Stimulated activated CD4-positive, alpha-beta T cell treated with anti-CD3 and anti-CD28 coated beads, TNF-alpha, amount 100 ng/mL, for 24 hours (primary cell): ENCODE measurements at regions not wholly inside any gene's neighbourhood (a gene's known extent, or its start where the extent isn't known, plus 50 kb on each side); places are given as distances from the start of the nearest gene placed in this dataset.

Experiments used
- DNase-seq, 3 experiments: peaks; one replicate each; pipeline ENCODE4 v3.0.0-alpha.2; 2020; ENCODE audit warnings: low read depth in 3 of 3

DNA sequence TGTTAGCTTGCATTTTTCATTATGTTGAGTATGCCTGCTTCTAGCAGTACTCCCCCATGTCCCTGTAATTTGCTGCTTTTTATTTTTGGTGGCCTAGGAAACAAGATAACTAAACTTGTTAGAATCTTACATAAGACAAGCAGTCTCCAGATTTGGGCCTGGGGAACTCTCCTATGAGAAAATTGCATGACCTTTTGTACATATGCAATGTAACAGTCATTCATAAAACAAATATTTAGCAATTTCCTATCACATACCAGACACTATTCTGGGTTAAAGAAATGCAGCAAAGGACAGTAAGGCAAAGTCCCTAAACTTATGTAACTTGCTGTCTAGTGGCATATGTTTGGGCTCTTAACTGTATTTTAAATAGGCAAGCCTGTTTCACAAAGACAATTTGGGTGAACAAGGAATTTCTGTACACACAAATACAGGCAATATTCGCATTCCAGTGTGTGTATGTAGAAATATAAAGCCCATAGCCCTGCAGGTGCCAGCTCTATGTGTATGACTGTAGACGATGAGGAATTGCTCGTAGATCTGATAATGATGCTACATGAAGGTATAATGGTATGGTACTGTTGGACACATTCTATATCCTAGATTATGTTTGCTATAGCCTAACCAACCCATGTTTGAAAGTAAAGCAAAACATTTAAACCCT is 305.2 kb upstream of the CITED2 start:
- DNase-seq: no peak

DNA sequence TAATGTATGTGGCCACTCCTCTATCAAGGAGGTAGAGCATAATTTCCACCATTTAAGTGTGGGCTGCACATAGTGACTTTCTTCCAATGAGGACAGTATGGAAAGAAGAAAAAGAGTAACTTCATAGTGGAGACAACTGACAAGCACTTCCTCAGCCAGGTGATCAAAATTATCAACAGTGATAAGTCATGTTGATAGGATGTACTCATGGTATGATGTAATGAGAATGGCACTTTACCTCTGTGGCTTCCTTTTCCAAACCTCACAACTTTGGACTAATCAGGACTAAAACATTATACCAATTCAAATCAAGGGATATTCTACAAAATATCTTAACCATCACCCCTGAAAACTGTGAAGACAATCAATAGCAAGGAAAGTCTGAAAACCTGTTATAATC is 302.3 kb upstream of the CITED2 start:
- no peak for DNase-seq

DNA sequence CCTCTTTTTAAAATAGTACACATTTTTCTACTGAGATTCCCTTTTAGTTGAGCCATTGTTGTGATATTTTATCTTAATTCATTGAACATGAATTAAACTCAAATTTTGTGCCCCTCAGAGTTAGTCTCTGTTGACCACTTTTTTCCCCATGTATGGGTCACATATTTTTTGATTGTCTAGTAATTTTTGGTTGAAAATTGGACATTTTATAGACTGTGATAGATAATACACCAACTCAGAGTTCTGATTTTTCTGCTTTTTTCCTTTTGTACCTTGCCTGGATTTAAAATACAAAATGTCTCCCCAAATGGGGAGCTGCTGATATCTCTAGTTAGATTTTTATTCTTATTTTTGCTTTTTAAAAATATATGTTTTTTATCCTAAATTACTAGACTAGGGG is 291.8 kb upstream of the CITED2 start:
- DNase-seq: no peak

DNA sequence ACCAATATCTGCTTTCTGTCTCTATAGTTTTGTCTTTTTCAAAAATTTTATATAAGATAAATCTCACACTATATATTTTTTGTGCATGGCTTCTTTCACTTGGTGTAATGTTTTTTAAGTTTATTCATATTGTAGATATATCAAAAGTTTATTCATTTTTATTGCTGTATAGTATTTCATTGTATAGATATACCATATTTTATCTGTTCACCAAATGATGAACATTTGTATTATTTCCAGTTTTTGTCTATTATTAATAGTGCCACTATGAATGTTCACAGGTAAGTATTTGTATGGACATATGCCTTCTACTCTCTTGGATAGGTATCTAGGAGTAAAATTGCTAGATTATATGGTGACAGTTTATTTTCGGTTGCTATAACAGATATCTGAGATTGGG is 289.5 kb upstream of the CITED2 start:
- DNase-seq: no peak

DNA sequence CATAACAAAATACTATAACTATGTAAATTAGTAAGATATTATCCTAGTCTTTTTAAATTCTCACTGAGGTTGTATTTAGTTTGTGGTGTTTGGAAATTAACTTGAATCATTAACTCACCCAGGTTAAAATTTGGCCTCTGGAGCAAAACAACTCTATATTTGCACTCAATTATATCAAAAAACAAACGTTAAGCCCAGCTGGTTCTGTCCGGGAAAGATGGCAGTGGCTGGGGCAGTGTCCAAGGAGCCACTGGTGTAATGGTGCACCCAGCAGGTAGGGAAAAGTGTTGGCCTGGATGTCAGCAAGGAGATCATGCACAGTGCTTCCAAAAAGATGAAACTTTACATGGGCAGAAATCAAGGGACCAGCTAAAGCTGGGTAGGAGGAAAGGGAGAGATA is 285.3 kb upstream of the CITED2 start:
- DNase-seq: no peak

DNA sequence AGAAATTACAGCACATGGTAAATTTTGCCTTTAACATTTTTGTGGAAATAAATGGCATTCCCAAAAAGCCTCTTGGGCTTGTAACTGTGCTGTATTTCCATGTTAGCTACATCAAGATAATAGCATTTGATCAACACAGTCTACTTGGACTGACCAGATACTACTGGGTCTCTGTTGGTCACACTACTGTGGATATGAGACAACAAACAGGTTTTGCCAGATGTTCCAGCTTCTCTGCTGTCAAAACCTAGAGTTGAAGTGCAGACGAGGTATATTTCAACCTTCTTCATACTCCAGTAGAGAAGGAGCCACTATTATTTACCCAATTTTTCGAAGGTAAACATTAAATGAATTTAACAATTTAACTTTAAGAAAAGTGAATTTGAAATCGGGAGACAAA is 284.7 kb upstream of the CITED2 start:
- no peak for DNase-seq

DNA sequence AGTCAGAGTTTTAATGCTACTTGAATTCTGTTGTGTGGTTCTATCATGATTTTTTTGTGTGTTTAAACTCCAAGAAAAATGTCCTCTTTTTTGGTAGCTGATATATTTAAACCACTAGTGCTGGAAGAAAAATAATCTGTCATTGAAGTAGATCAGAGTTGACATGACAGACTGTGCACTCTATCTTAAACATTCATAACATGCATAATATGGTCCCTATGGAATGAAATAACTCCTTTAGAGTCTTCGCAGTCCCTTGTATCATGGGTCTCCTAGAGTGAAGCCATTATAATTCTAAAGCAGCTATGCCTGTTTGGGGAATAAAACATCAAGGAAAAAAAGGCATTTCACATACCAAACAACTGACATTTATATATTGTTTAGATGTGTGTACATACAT is 282.7 kb upstream of the CITED2 start:
- no peak for DNase-seq

DNA sequence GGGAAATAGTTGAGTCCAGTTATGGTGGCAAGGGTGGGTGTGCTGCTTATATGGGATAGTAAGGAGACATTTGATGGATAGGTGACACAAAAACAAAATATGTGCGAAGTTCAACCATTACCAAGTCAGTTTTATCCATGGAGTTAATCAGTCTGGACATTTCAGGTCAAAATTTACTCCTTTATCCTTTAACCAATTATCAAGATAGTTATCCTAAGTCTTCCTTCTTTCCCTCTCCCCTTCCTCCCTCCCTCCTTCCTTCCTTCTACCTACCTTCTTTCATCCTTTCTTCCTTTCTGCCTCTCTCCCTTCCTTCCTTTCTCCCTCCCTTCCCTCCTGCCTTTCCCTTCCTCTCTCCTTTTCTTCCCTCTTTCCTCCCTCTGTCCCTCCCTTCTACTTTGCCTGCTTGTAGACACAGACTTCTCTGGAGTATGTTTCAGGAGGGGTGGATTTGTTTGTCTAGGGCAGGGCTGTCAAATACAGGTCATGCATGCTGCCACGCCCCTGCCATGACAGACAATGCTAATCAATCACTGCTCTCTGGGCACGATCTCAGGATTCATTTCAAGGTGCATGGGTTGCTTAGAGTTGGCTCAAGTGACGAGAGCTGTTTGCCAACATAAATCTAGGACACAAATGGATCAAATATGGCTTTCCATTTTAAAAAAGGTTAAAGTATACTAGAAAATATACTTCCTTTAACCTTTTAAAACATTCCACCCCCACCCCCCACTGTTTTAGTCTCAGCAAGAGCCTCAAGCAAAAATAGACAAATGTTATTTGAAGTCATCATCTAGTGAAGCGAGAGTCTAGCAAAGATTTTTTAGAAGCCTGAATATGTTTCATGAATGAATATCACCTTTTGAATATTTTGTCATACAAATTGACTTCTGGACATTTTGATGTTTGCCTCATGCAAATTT is 281.6 kb upstream of the CITED2 start:
- DNase-seq: no peak

DNA sequence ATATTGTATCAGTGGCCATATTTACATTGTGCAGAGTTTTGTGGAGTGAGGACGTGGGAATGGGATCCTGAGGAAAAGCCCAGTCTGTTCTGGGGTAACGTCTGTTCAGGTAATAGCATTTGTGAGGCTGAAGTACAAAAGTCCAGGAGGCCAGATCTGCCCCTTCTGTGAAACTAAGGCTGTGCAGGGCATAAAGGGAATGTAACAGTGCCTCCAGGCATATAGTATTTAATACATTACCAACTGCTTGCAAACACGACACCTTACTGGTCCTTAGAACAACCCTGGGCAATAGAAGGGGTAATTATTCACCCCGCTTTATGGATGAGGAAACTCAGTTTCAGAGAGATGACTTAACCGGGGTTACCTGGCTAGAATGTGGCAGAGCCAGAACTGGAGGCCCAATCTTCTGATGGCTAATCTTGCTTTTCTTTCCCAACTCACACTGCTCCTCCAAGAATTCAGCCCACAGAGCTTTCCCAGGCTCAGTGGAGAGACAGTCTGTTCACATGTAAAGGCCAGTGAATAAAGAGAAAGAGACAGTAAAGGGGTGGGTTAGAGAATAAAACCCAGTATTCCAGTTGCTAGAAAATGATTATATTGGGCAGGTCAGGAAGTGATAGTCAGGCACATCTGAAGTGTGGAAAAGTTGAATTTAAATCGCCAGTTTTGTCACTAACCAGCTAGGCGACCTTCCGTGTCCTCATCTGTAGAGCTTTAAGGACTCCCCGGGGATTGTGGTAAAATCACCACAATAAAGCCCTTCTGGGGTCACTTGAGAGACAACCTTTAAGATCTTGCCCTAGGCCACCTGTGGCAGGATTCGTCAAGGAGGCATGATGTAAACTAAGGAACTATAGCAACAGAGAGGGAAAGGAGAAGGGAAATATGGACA is 280.7 kb upstream of the CITED2 start:
- no peak for DNase-seq

DNA sequence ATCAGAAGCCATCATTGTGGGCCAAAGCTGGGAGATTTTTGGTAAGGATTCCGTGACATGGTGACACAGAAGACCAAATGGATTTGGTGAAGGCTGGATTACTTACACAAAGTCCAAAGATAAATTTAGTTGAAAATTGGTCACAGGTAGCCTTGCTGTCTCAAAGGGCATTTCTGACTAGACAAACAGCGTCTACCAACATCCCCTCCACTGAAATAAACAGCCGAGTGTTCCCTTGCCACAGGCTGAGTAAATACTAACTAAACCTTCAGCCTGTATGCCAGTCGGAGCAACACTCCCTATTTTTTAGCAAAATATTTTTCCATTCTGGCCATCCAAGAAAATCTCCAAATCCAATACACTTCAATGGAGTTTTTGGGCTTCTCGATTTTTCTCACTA is 279.9 kb upstream of the CITED2 start:
- DNase-seq: no peak

DNA sequence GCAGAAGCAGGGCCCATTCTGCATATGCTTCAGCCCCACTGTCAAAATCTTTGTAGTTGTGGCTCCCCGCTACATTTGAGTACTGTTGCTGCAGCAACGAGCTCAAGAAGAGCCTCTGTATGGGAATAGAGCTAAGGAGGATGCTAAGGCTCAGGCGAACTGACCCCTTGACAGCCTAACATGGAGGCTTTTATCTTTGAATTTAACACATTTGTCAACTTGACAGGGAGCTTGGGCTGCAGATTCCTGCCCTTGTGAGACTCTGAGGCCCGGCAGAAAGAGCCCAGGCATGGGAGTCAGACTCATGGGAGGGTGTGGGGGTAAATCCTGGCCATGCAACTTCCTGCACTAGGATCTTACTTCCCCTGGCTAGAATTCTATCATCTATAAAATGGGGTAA is 278.7 kb upstream of the CITED2 start:
- no peak for DNase-seq

DNA sequence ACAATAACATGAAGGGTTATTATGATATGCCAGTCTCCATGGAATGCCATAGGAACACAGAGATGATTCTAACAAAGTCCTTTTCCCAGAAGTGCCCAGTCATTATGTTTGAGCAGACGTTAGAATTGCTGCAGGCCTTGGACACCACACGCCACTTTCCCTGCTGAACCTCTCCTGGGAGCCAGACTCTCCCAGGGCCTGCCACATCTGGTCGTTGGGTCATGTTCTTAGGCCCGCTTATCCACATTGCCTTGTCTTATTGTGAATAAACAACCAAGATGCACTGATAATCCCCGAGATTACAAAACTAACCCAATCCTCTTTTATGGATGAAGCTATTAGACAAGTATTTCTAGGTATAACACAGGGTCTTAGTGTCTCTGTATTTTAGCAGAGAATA is 276.5 kb upstream of the CITED2 start:
- no peak for DNase-seq

DNA sequence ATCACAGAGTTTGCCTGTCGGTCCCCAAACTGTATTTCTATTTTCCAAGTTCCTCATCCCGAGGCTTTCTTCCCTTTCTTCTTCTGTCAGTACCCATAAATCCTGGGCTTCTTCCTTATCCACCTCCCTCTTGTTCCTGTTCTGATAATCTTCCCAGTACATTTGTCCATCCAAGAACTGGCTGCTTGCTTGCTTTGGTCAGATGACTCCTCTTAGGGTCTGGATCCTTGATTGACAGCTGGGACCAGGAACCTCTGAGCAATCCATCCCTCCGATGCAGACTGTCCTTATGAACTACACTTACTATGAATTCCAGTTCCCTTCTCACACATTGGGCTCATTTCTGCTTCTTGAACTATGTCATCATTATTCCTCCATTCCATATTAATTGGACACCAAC is 275.3 kb upstream of the CITED2 start:
- DNase-seq: no peak

DNA sequence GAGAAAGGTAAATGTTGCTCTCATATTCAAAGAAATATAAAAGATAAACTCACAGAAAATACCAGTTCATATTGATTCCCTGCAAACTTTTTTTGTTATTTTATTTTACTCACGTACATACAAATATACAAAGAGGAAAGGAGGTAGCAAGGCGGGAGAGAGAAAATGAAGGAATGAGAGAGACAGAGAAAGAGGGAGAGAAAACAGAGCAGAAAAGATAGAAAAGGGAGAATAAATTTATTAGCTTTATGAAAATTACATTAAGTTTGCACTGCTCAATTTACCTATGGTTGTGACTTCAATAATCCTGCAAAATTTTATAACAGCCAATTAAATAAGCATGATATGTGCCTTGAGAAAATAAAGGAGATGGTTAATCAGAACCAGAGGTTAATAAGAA is 274.7 kb upstream of the CITED2 start:
- no peak for DNase-seq

DNA sequence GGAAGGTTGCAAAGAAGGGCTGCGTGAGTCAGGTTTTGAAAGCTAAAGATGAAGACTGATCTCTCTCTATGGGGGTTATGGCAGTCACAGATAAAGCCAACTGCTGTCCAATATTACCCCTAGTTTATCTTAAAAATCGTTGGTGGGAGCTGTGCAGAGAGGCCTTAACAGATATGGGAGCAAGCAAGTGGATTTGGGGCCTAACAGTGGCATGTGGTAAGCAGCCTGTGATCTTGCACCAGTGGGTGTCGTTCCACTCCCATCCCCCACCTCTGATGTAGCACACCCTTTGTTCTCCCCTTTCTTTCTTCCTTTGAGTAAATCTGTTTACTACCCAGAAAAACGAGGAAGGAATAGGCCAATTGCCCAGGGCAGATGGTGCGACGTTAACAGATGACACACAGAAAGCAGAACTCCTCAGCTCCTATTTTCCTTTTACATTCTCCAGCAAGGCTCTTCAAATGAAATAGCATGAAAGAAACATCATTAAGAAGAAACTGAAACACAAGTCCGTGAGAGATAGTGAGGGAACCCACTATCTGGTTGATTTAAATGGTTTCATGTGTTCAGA is 274.1 kb upstream of the CITED2 start:
- no peak for DNase-seq

DNA sequence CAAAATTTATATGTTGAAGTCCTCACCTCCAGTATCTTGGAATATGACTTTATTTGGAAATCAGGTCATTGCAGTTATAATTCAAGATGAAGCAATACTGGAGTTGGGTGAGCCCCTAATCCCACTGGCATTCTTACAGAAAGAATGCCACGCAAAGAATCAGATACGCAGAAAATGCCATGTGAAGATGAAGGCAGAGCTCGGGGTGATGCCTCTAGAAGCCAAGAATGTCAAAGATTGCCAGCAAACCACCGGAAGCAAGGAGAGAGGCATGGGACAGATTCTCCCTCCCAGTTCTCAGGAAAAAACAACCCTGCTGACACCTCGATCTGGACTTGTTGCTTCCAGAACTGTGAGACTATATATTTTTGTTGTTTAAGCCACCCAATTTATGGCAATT is 273.4 kb upstream of the CITED2 start:
- DNase-seq: no peak

DNA sequence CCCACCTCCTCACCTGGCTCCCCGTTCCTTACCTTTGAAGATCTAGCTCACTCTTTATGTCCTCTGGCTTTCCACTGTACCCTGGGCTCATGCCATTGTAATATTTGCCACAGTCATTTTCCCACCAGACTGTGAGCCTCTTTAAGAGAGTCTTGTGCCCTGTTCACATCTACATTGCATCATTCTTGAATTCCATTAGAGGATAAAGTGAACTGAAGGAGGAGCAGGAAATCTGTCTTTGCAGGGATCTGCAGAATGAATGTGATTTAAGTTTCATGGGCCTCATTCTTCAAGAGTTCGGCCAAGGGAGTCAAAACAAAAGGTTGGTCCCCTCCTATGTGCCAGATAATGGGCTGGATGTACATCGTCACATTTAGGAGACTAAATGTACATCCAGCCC is 272.6 kb upstream of the CITED2 start:
- no peak for DNase-seq

DNA sequence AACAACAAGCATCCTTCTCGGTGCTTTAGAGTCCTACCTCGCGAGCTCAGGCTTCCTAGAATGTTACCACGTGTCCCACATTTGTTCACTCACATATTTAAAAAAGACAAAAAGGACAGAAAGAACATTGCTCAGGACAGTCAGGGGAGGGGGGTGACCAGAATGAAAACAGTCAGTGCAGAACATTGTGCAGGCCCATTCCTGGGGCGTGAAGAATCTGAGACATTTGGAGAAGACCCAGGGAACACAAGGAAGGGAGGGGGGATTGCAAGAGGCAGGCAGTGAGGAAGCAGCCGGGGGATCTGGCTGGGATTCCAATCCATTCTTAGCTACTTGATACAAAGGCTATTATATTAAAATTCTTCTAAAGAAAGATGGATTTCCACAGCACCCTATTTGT is 270.4 kb upstream of the CITED2 start:
- no peak for DNase-seq

DNA sequence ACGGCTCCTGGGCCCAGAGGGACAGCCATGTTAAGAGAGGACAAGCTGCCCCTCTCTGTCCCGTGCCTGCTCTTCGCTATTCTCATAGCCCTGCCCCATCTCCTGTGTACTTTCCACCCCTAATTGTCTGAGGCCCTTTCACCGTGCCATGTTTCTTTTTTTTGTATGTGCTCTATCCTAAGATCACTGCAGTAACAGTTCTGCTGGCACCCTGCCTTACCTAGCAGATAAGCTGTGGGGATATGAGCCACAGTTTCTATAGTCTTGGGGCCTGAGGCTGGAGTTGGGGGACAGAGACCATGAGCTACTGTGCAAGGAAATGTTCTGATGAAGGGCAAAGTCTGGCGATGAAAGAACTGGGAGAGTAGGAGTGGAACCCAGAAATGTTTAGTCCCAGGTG is 269.5 kb upstream of the CITED2 start:
- DNase-seq: no peak

DNA sequence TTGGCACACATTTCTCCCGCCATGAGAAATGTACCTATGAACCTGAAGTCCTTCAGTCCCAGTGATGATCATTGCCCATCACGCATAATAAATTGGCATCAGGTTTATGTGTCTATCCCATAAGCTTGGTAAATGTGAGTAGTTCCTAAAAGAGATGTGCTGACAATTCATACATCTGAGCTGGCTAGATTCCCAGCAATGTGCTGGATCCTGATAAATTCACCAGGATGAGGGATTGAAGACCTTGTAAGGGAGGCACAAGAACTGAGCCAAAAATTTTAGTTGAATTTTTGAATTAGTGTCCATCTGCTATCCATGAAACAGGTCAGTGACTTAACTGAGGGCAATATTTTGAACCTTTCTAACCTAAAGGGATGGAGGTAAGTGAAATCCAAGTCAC is 267.9 kb upstream of the CITED2 start:
- no peak for DNase-seq

DNA sequence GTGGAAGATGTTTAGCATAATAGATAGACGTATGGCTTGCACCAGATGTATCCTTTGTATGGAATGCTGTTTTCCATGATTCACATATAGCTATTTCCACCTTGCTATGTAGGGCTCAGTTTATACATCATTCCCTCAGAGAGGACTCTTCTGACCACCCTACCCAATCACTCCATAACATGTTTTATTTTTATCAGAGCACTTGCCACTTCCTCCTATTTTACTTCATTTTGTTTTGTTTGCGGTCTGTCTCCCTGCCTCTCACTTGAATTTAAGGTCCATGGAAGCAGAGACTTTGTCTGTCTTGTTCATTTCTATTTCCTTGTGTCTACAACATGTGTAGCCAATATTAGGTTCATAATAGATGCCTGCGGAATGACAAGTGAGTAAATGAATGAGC is 266.9 kb upstream of the CITED2 start:
- DNase-seq: no peak

DNA sequence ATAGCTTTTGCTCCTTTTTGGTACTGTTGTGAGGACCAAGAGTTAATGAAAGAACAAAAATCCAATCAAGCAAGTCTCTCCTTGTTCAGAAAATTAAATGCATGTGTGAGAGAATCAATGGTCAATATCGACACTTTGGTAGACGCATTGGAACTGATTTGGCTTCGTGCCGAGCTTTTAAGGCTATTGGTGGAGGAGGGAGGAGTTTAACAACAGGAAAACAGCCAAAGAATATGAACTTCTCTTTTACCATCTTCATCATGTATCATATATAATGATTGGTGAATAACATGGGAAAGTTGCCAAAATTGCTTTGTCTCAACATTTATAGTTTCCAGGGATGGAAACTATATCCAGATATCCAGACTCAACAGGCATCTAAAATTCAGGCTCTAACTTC is 266.5 kb upstream of the CITED2 start:
- no peak for DNase-seq
